GM23338 (cell line): ENCODE measurements at regions not wholly inside any gene's neighbourhood (a gene's known extent, or its start where the extent isn't known, plus 50 kb on each side); places are given as distances from the start of the nearest gene placed in this dataset.

ENCODE experiments used
- ATAC-seq: fragments of 200-7000 bp; cut with Tn5 transposase; 3 replicates; pipeline ENCODE4 v1.9.1; 2020
- DNase-seq: peaks from one replicate; pipeline ENCODE4 v3.0.0-alpha.2; 2015; ENCODE audit warnings: low spot score
- H2AFZ ChIP-seq: fragments of 200-600 bp; sonication (generic); 2 replicates; pipeline ENCODE4 v1.8.0; 2016; ENCODE audit warnings: antibody characterized with exemption, mild to moderate bottlenecking, moderate library complexity
- H3F3A ChIP-seq: fragments of 200-600 bp; sonication (generic); replicated peaks from 2 replicates; pipeline ENCODE4 v1.8.0; 2017; ENCODE audit warnings: antibody characterized with exemption, mixed run types, low read depth
- H3K27ac ChIP-seq: fragments of 200-600 bp; sonication (generic); 2 replicates; pipeline ENCODE4 v1.6.1; 2016; ENCODE audit warnings: low read depth
- H3K27me3 ChIP-seq: fragments of 200-600 bp; sonication (generic); 2 replicates; pipeline ENCODE4 v1.8.0; 2016; ENCODE audit warnings: mild to moderate bottlenecking, mixed run types, moderate library complexity; ENCODE audit not compliant: insufficient read depth
- H3K36me3 ChIP-seq: fragments of 200-600 bp; sonication (generic); 2 replicates; pipeline ENCODE4 v1.8.0; 2016; ENCODE audit warnings: mild to moderate bottlenecking; ENCODE audit not compliant: insufficient read depth
- H3K4me1 ChIP-seq: fragments of 200-600 bp; sonication (generic); 2 replicates; pipeline ENCODE4 v1.8.0; 2016; ENCODE audit warnings: mild to moderate bottlenecking, moderate library complexity; ENCODE audit not compliant: insufficient read depth
- H3K4me2 ChIP-seq: fragments of 200-600 bp; sonication (generic); 2 replicates; pipeline ENCODE4 v1.7.1; 2017; ENCODE audit warnings: mixed run types
- H3K4me3 ChIP-seq: fragments of 200-600 bp; sonication (generic); 2 replicates; pipeline ENCODE4 v1.6.1; 2016; ENCODE audit warnings: mixed run types
- H3K79me2 ChIP-seq: fragments of 200-600 bp; sonication (generic); replicated peaks from 2 replicates; pipeline ENCODE4 v1.8.0; 2017; ENCODE audit warnings: mild to moderate bottlenecking; ENCODE audit not compliant: insufficient read depth
- H3K9me2 ChIP-seq: fragments of 200-600 bp; sonication (generic); 2 replicates; pipeline ENCODE4 v1.8.0; 2017; ENCODE audit not compliant: insufficient read depth
- H4K20me1 ChIP-seq: fragments of 200-600 bp; sonication (generic); replicated peaks from 2 replicates; pipeline ENCODE4 v1.8.0; 2017; ENCODE audit warnings: mild to moderate bottlenecking; ENCODE audit not compliant: insufficient read depth
- H3K27ac Mint-ChIP-seq: 2 replicates; pipeline ENCODE4 v1.8.0; 2020; ENCODE audit warnings: inconsistent platforms, mild to moderate bottlenecking, moderate library complexity, mixed read lengths
- H3K27me3 Mint-ChIP-seq: 3 replicates; pipeline ENCODE4 v1.8.0; 2022; ENCODE audit warnings: low read depth, mild to moderate bottlenecking, moderate library complexity, mixed read lengths, inconsistent platforms; ENCODE audit not compliant: insufficient read depth, poor library complexity
- H3K36me3 Mint-ChIP-seq: 3 replicates; pipeline ENCODE4 v1.8.0; 2021; ENCODE audit warnings: low read depth, mild to moderate bottlenecking, inconsistent platforms, moderate library complexity, mixed read lengths
- H3K4me1 Mint-ChIP-seq: 3 replicates; pipeline ENCODE4 v1.8.0; 2020; ENCODE audit warnings: mild to moderate bottlenecking, inconsistent platforms, mixed read lengths
- H3K4me3 Mint-ChIP-seq: 3 replicates; pipeline ENCODE4 v1.8.0; 2021; ENCODE audit warnings: moderate library complexity, mild to moderate bottlenecking, inconsistent platforms, mixed read lengths
- H3K9me3 Mint-ChIP-seq: 3 replicates; pipeline ENCODE4 v1.8.0; 2020; ENCODE audit warnings: moderate library complexity, mild to moderate bottlenecking, inconsistent platforms, mixed read lengths
- CREB1 ChIP-seq: fragments of 250-450 bp; sonication (Bioruptor Pico); IDR thresholded peaks from 2 replicates; pipeline ENCODE4 v1.5.0; 2020; ENCODE audit warnings: low read depth, mild to moderate bottlenecking, moderate library complexity
- EZH2 ChIP-seq: fragments of 200-600 bp; sonication (generic); IDR thresholded peaks from one replicate; pipeline ENCODE4 v1.8.0; 2017; ENCODE audit warnings: antibody characterized with exemption, mild to moderate bottlenecking, low read depth; ENCODE audit not compliant: unreplicated experiment
- STAT1 ChIP-seq: IDR thresholded peaks from one replicate; pipeline ENCODE4 v1.6.1; 2016; ENCODE audit warnings: antibody characterized with exemption; ENCODE audit not compliant: unreplicated experiment
- ZNF462 ChIP-seq: fragments of 250-450 bp; sonication (Bioruptor Pico); IDR thresholded peaks from 2 replicates; pipeline ENCODE4 v1.5.0; 2020; ENCODE audit warnings: mild to moderate bottlenecking, moderate library complexity

GRCh38 chr5:147162740-147163139 lies 72.1 kb upstream of the STK32A start (continued):
- TF ChIP-seq ZNF462 (CRISPR knock-in tag) (no peak), STAT1 (no peak), CREB1 (no peak)

- no peaks in the 10 kb centered on the region for H3K27me3 Mint-ChIP-seq
- no peak for ATAC-seq
Measured at GRCh38 chr5:147167529-147167928, 67.3 kb upstream of the STK32A start.

More at GRCh38 chr5:147167529-147167928, 67.3 kb upstream of the STK32A start:
- Mint-ChIP-seq H3K27ac (no peak overlapping the region), H3K36me3 (no peaks in the 10 kb centered on the region), H3K4me3 (no peak overlapping the region), H3K9me3 (peaks cover 5% of the 10 kb centered on the region; the same call in 1 of the 3 replicates), H3K4me1 (peaks cover 2% of the 10 kb centered on the region; the same call in 1 of the 3 replicates)
- Histone ChIP-seq H3K4me3 (no peak overlapping the region), H3K36me3 (no peaks in the 10 kb centered on the region), H3K4me2 (no peak overlapping the region), H2AFZ (no peak overlapping the region), H3F3A (no peaks in the 10 kb centered on the region), H3K9me2 (0 out of 2 replicates have a peak, but pooled peaks cover 3% of the 10 kb centered on the region), H4K20me1 (no peaks in the 10 kb centered on the region), H3K79me2 (no peaks in the 10 kb centered on the region), H3K27me3 (no peaks in the 10 kb centered on the region), H3K27ac (no peak overlapping the region), H3K4me1 (no peaks in the 10 kb centered on the region)
- no peak for TF ChIP-seq EZH2
- no peak for DNase-seq
